ENCODE measurements at regions not wholly inside any gene's neighbourhood (a gene's known extent, or its start where the extent isn't known, plus 50 kb on each side); places are given as distances from the start of the nearest gene placed in this dataset.

- H3K27me3 Mint-ChIP-seq (ENCODE audit: unreplicated experiment) = peaks cover 23% of the 10 kb centered on the region
- no peaks in the 10 kb centered on the region for H3K4me1 Mint-ChIP-seq (ENCODE audit: unreplicated experiment)
Measured at GRCh38 chr10:113443141-113443925, 109.5 kb upstream of the HABP2 start.

DNA sequence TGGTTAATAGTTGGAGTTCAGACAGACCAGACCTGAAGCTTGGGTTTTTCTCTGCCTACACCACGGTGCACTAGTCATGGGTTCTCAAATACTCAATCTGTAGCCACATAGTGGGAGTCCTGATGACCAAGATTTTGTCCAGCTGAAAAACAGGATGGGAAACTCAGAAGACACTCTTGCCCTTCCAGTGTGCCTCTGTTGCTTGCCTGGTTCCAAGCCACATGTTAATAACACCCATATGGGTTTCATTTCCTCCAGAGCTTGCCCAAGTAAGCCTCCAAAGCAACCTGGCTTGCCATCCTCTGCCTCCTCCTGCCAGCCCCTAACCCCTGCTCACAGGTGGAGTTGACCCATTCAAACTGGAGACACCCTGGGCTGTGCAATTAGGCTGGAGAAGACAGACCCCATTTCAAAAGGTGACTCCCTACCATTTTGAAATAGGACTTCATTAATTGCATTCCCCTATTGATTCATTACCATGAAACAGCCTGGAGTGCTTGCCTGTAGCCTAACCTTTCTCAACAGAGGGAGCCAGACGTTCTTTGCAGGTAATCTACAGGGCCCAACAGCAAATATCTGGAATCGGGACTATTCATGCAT, 108.0 kb upstream of the HABP2 start:
- Mint-ChIP-seq H3K27me3 (ENCODE audit: unreplicated experiment) (peaks cover 31% of the 10 kb centered on the region), H3K9me3 (ENCODE audit: unreplicated experiment) (no peaks in the 10 kb centered on the region), H3K27ac (ENCODE audit: unreplicated experiment) (no peak overlapping the region), H3K4me1 (ENCODE audit: unreplicated experiment) (no peaks in the 10 kb centered on the region), H3K36me3 (ENCODE audit: unreplicated experiment) (no peaks in the 10 kb centered on the region), H3K4me3 (ENCODE audit: unreplicated experiment) (no peak overlapping the region)
- TF ChIP-seq, protein P1, sequence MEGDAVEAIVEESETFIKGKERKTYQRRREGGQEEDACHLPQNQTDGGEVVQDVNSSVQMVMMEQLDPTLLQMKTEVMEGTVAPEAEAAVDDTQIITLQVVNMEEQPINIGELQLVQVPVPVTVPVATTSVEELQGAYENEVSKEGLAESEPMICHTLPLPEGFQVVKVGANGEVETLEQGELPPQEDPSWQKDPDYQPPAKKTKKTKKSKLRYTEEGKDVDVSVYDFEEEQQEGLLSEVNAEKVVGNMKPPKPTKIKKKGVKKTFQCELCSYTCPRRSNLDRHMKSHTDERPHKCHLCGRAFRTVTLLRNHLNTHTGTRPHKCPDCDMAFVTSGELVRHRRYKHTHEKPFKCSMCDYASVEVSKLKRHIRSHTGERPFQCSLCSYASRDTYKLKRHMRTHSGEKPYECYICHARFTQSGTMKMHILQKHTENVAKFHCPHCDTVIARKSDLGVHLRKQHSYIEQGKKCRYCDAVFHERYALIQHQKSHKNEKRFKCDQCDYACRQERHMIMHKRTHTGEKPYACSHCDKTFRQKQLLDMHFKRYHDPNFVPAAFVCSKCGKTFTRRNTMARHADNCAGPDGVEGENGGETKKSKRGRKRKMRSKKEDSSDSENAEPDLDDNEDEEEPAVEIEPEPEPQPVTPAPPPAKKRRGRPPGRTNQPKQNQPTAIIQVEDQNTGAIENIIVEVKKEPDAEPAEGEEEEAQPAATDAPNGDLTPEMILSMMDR (IDR thresholded peaks at IDR 0.05) = no peak
- DNase-seq (ENCODE audit: extremely low spot score, unreplicated experiment) = peak; percentile 51

More at GRCh38 chr10:113443141-113443925, 109.5 kb upstream of the HABP2 start:
- H3K4me3 Mint-ChIP-seq (ENCODE audit: unreplicated experiment) = no peak overlapping the region
- no peaks in the 10 kb centered on the region for H3K9me3 Mint-ChIP-seq (ENCODE audit: unreplicated experiment)
- peak; percentile 48 for DNase-seq (ENCODE audit: extremely low spot score, unreplicated experiment)
- H3K36me3 Mint-ChIP-seq (ENCODE audit: unreplicated experiment) = no peaks in the 10 kb centered on the region
- no peak overlapping the region for H3K27ac Mint-ChIP-seq (ENCODE audit: unreplicated experiment)
- TF ChIP-seq, protein P1 (IDR thresholded peaks at IDR 0.05) = no peak

- peaks cover 38% of the 10 kb centered on the region for H3K27me3 Mint-ChIP-seq (ENCODE audit: unreplicated experiment)
- H3K27ac Mint-ChIP-seq (ENCODE audit: unreplicated experiment) = no peak overlapping the region
- H3K36me3 Mint-ChIP-seq (ENCODE audit: unreplicated experiment) = no peaks in the 10 kb centered on the region
- no peaks in the 10 kb centered on the region for H3K9me3 Mint-ChIP-seq (ENCODE audit: unreplicated experiment)
- TF ChIP-seq, protein P1 (IDR thresholded peaks at IDR 0.05) = no peak
- no peaks in the 10 kb centered on the region for H3K4me1 Mint-ChIP-seq (ENCODE audit: unreplicated experiment)
- DNase-seq (ENCODE audit: extremely low spot score, unreplicated experiment) = peak; percentile 30
- H3K4me3 Mint-ChIP-seq (ENCODE audit: unreplicated experiment) = no peak overlapping the region
Measured at GRCh38 chr10:113445736-113446135, 107.1 kb upstream of the HABP2 start.

GRCh38 chr10:113446739-113447138, 106.1 kb upstream of the HABP2 start:
- Mint-ChIP-seq H3K4me1 (ENCODE audit: unreplicated experiment) (no peaks in the 10 kb centered on the region), H3K27ac (ENCODE audit: unreplicated experiment) (no peak overlapping the region), H3K27me3 (ENCODE audit: unreplicated experiment) (peaks cover 48% of the 10 kb centered on the region)

GRCh38 chr10:113447278-113447677, 105.6 kb upstream of the HABP2 start:
- H3K4me3 Mint-ChIP-seq (ENCODE audit: unreplicated experiment) = no peak overlapping the region
- no peaks in the 10 kb centered on the region for H3K9me3 Mint-ChIP-seq (ENCODE audit: unreplicated experiment)
- no peaks in the 10 kb centered on the region for H3K4me1 Mint-ChIP-seq (ENCODE audit: unreplicated experiment)
- TF ChIP-seq, protein P1 (IDR thresholded peaks at IDR 0.05) = no peak
- H3K27me3 Mint-ChIP-seq (ENCODE audit: unreplicated experiment) = peaks cover 48% of the 10 kb centered on the region
- DNase-seq (ENCODE audit: extremely low spot score, unreplicated experiment) = peak; percentile 2
- no peaks in the 10 kb centered on the region for H3K36me3 Mint-ChIP-seq (ENCODE audit: unreplicated experiment)
- no peak overlapping the region for H3K27ac Mint-ChIP-seq (ENCODE audit: unreplicated experiment)

More at GRCh38 chr10:113446739-113447138, 106.1 kb upstream of the HABP2 start:
- TF ChIP-seq, protein P1 (IDR thresholded peaks at IDR 0.05) = no peak
- no peak for DNase-seq (ENCODE audit: extremely low spot score, unreplicated experiment)
- Mint-ChIP-seq H3K4me3 (ENCODE audit: unreplicated experiment) (no peak overlapping the region), H3K9me3 (ENCODE audit: unreplicated experiment) (no peaks in the 10 kb centered on the region), H3K36me3 (ENCODE audit: unreplicated experiment) (no peaks in the 10 kb centered on the region)

All from osteocyte (in vitro differentiated cells).